ENCODE measurements at regions not wholly inside any gene's neighbourhood (a gene's known extent, or its start where the extent isn't known, plus 50 kb on each side); places are given as distances from the start of the nearest gene placed in this dataset.
"Not testable (repeated sequence)": the region's sequence is repeated elsewhere in the genome, so short reads cannot be mapped to it uniquely, and the experiment has no call there.

- intact Hi-C loops (cut with DNase I): no loop called here
- H3K9me3 ChIP-seq (ENCODE audit: control insufficient read depth, low read length): no peaks in the 10 kb centered on the region
- 93% methylated on average over 2 of the region's 2 CpGs for WGBS
These were observed 375.9 kb downstream of the BTG1 start for GRCh38 chr12:91769736-91770135.

GRCh38 chr12:91767237-91767636 is 378.4 kb downstream of the BTG1 start:
- no peaks in the 10 kb centered on the region for H3K4me1 ChIP-seq (ENCODE audit: control insufficient read depth, insufficient read depth, low read length)
- H3K4me3 ChIP-seq (ENCODE audit: low read length): no peak overlapping the region
- 98% methylated on average over 1 of the region's 1 CpG for WGBS
- ATAC-seq (no peak), DNase-seq (no peak)
- H3K27ac ChIP-seq (ENCODE audit: low read length): no peak overlapping the region
- H3K27me3 ChIP-seq (ENCODE audit: control insufficient read depth, insufficient read depth): no peaks in the 10 kb centered on the region
- H3K9me3 ChIP-seq (ENCODE audit: control insufficient read depth, low read length): no peaks in the 10 kb centered on the region
- intact Hi-C loops (cut with DNase I): no loop called here

More at GRCh38 chr12:91769736-91770135, 375.9 kb downstream of the BTG1 start:
- no peaks in the 10 kb centered on the region for H3K4me1 ChIP-seq (ENCODE audit: control insufficient read depth, insufficient read depth, low read length)
- DNase-seq (no peak), ATAC-seq (no peak)
- H3K27me3 ChIP-seq (ENCODE audit: control insufficient read depth, insufficient read depth): no peaks in the 10 kb centered on the region
- no peak overlapping the region for H3K4me3 ChIP-seq (ENCODE audit: low read length)
- H3K27ac ChIP-seq (ENCODE audit: low read length): no peak overlapping the region

GRCh38 chr12:91766454-91766853 is 379.2 kb downstream of the BTG1 start:
- intact Hi-C loops (cut with DNase I): no loop called here
- H3K4me1 ChIP-seq (ENCODE audit: control insufficient read depth, insufficient read depth, low read length): no peaks in the 10 kb centered on the region
- H3K27ac ChIP-seq (ENCODE audit: low read length): no peak overlapping the region
- WGBS: 84% methylated on average over 1 of the region's 1 CpG
- H3K4me3 ChIP-seq (ENCODE audit: low read length): no peak overlapping the region
- DNase-seq: no peak
- H3K9me3 ChIP-seq (ENCODE audit: control insufficient read depth, low read length): no peaks in the 10 kb centered on the region
- ATAC-seq: no peak
- no peaks in the 10 kb centered on the region for H3K27me3 ChIP-seq (ENCODE audit: control insufficient read depth, insufficient read depth)

GRCh38 chr12:91763654-91764370 is 381.8 kb downstream of the BTG1 start:
- no peak for ATAC-seq
- Histone ChIP-seq H3K9me3 (ENCODE audit: control insufficient read depth, low read length) (no peaks in the 10 kb centered on the region), H3K4me1 (ENCODE audit: control insufficient read depth, insufficient read depth, low read length) (no peaks in the 10 kb centered on the region), H3K27ac (ENCODE audit: low read length) (no peak overlapping the region), H3K4me3 (ENCODE audit: low read length) (no peak overlapping the region), H3K27me3 (ENCODE audit: control insufficient read depth, insufficient read depth) (no peaks in the 10 kb centered on the region)
- intact Hi-C loops (cut with DNase I): no loop called here
- no peak for DNase-seq
- WGBS: 39% methylated on average over 5 of the region's 5 CpGs

GRCh38 chr12:91753649-91754048 is 392.0 kb downstream of the BTG1 start:
- ATAC-seq (no peak), DNase-seq (no peak)
- H3K27ac ChIP-seq (ENCODE audit: low read length): no peak overlapping the region
- WGBS: 95% methylated on average over 3 of the region's 3 CpGs
- H3K4me3 ChIP-seq (ENCODE audit: low read length): no peak overlapping the region
- no peaks in the 10 kb centered on the region for H3K27me3 ChIP-seq (ENCODE audit: control insufficient read depth, insufficient read depth)
- no peaks in the 10 kb centered on the region for H3K4me1 ChIP-seq (ENCODE audit: control insufficient read depth, insufficient read depth, low read length)
- intact Hi-C loops (cut with DNase I): no loop called here
- H3K9me3 ChIP-seq (ENCODE audit: control insufficient read depth, low read length): no peaks in the 10 kb centered on the region

GRCh38 chr12:91746976-91747375 is 398.7 kb downstream of the BTG1 start:
- no peaks in the 10 kb centered on the region for H3K27me3 ChIP-seq (ENCODE audit: control insufficient read depth, insufficient read depth)
- no peak overlapping the region for H3K27ac ChIP-seq (ENCODE audit: low read length)
- no peaks in the 10 kb centered on the region for H3K9me3 ChIP-seq (ENCODE audit: control insufficient read depth, low read length)
- ATAC-seq: no peak
- intact Hi-C loops (cut with DNase I): no loop called here
- no peaks in the 10 kb centered on the region for H3K4me1 ChIP-seq (ENCODE audit: control insufficient read depth, insufficient read depth, low read length)
- no peak for DNase-seq
- no peak overlapping the region for H3K4me3 ChIP-seq (ENCODE audit: low read length)
- 96% methylated on average over 1 of the region's 1 CpG for WGBS

- Histone ChIP-seq H3K27me3 (ENCODE audit: control insufficient read depth, insufficient read depth) (no peaks in the 10 kb centered on the region), H3K27ac (ENCODE audit: low read length) (no peak overlapping the region), H3K4me3 (ENCODE audit: low read length) (no peak overlapping the region), H3K4me1 (ENCODE audit: control insufficient read depth, insufficient read depth, low read length) (no peaks in the 10 kb centered on the region), H3K9me3 (ENCODE audit: control insufficient read depth, low read length) (no peaks in the 10 kb centered on the region)
- ATAC-seq (no peak), DNase-seq (no peak)
- WGBS: 34% methylated on average over 2 of the region's 2 CpGs
- intact Hi-C loops (cut with DNase I): no loop called here
These were observed 401.0 kb downstream of the BTG1 start for GRCh38 chr12:91744597-91744996.

- ATAC-seq (no peak), DNase-seq (no peak)
- intact Hi-C loops (cut with DNase I): no loop called here
- 61% methylated on average over 7 of the region's 7 CpGs for WGBS
- Histone ChIP-seq H3K4me1 (ENCODE audit: control insufficient read depth, insufficient read depth, low read length) (no peaks in the 10 kb centered on the region), H3K4me3 (ENCODE audit: low read length) (no peak overlapping the region), H3K27ac (ENCODE audit: low read length) (no peak overlapping the region), H3K9me3 (ENCODE audit: control insufficient read depth, low read length) (no peaks in the 10 kb centered on the region), H3K27me3 (ENCODE audit: control insufficient read depth, insufficient read depth) (no peaks in the 10 kb centered on the region)
These were observed 401.8 kb downstream of the BTG1 start for GRCh38 chr12:91743704-91744321.

GRCh38 chr12:91743280-91743679 is 402.4 kb downstream of the BTG1 start:
- intact Hi-C loops (cut with DNase I): no loop called here
- Histone ChIP-seq H3K4me1 (ENCODE audit: control insufficient read depth, insufficient read depth, low read length) (no peaks in the 10 kb centered on the region), H3K27me3 (ENCODE audit: control insufficient read depth, insufficient read depth) (no peaks in the 10 kb centered on the region), H3K4me3 (ENCODE audit: low read length) (no peak overlapping the region), H3K27ac (ENCODE audit: low read length) (no peak overlapping the region), H3K9me3 (ENCODE audit: control insufficient read depth, low read length) (no peaks in the 10 kb centered on the region)
- DNase-seq (no peak), ATAC-seq (no peak)
- 83% methylated on average over 5 of the region's 5 CpGs for WGBS

- H3K27me3 ChIP-seq (ENCODE audit: control insufficient read depth, insufficient read depth): no peaks in the 10 kb centered on the region
- 95% methylated on average over 2 of the region's 2 CpGs for WGBS
- ATAC-seq (no peak), DNase-seq (no peak)
- H3K9me3 ChIP-seq (ENCODE audit: control insufficient read depth, low read length): no peaks in the 10 kb centered on the region
- no peak overlapping the region for H3K27ac ChIP-seq (ENCODE audit: low read length)
- no peak overlapping the region for H3K4me3 ChIP-seq (ENCODE audit: low read length)
- H3K4me1 ChIP-seq (ENCODE audit: control insufficient read depth, insufficient read depth, low read length): no peaks in the 10 kb centered on the region
- intact Hi-C loops (cut with DNase I): no loop called here
These were observed 403.7 kb downstream of the BTG1 start for GRCh38 chr12:91741932-91742331.

- WGBS: 85% methylated on average over 1 of the region's 1 CpG
- H3K9me3 ChIP-seq (ENCODE audit: control insufficient read depth, low read length); intact Hi-C loops (cut with DNase I); H3K27ac ChIP-seq (ENCODE audit: low read length); H3K4me3 ChIP-seq (ENCODE audit: low read length); H3K4me1 ChIP-seq (ENCODE audit: control insufficient read depth, insufficient read depth, low read length); DNase-seq; H3K27me3 ChIP-seq (ENCODE audit: control insufficient read depth, insufficient read depth); ATAC-seq: not testable (repeated sequence)
These were observed 411.8 kb downstream of the BTG1 start for GRCh38 chr12:91733846-91734245.
